K562 (cell line): ENCODE measurements at regions not wholly inside any gene's neighbourhood (a gene's known extent, or its start where the extent isn't known, plus 50 kb on each side); places are given as distances from the start of the nearest gene placed in this dataset.

ENCODE experiments used
- ATAC-seq: fragments of 200-7000 bp; cut with Tn5 transposase; 3 replicates; pipeline ENCODE4 v1.9.1; 2020; ENCODE audit warnings: moderate library complexity
- BruUV-seq: library from RNA; stranded (reverse); fragments of 400-500 nt; replicated peaks from 2 replicates; lab custom pipeline; 2021; lab: Mats Ljungman, UMichigan
- CTCF ChIA-PET: fragments of 300-600 bp; formaldehyde crosslinking; extraction: SDS; loops from one replicate; lab custom pipeline; 2021; ENCODE audit warnings: low intra/inter-chr PET ratio; lab: Yijun Ruan, JAX
- POLR2A ChIA-PET: fragments of 300-600, 350-650 bp; sonication (Branson Sonifier 250); formaldehyde crosslinking; extraction: SDS; loops from one replicate; lab custom pipeline; 2021; ENCODE audit warnings: antibody characterized with exemption, inconsistent platforms; lab: Yijun Ruan, JAX
- DNase-seq, 4 experiments: peaks; one replicate each; pipeline versions ENCODE4 v3.0.0 to v3.0.0-alpha.2; 2011 to 2018; ENCODE audit warnings: low spot score in 3 of 4, mixed read lengths in 3 of 4; ENCODE audit errors: extremely low read depth in 1 of 4
- FAIRE-seq: peaks from 2 replicates; lab custom pipeline; 2011; peaks lifted over from hg19 to GRCh38; lab: Jason Lieb, UNC
- H2AFZ ChIP-seq: 2 replicates; pipeline ENCODE4 v1.6.0; 2011; ENCODE audit warnings: low read depth, low read length, control low read depth, inconsistent platforms
- H3K27ac ChIP-seq: fragments of 200-600 bp; 3 replicates; pipeline ENCODE4 v1.8.0; 2011; ENCODE audit warnings: low read depth, mild to moderate bottlenecking, control low read depth, inconsistent platforms, low read length, moderate library complexity, mixed read lengths; ENCODE audit errors: extremely low read depth
- H3K27me3 ChIP-seq, 2 experiments: fragments of 300-600 bp in 1 of 2; 2 replicates in 1 of 2; 3 replicates in 1 of 2; pipeline versions ENCODE4 v1.6.0 to v1.8.0; 2011; ENCODE audit warnings: inconsistent platforms in 2 of 2, low read length in 2 of 2, mild to moderate bottlenecking in 1 of 2, mixed read lengths in 1 of 2, moderate library complexity in 1 of 2; ENCODE audit not compliant: control insufficient read depth in 2 of 2, insufficient read depth in 2 of 2
- H3K36me3 ChIP-seq: fragments of 300-600 bp; 3 replicates; pipeline ENCODE4 v1.8.0; 2011; ENCODE audit warnings: mild to moderate bottlenecking, low read length, inconsistent platforms; ENCODE audit not compliant: control insufficient read depth, insufficient read depth
- H3K4me1 ChIP-seq, 2 experiments: fragments of 200-600 bp in 1 of 2; replicated peaks in 1 of 2; 2 replicates in 1 of 2; 3 replicates in 1 of 2; pipeline versions ENCODE4 v1.5.1 to v1.8.0; 2011; ENCODE audit warnings: inconsistent platforms in 2 of 2, low read length in 2 of 2, mild to moderate bottlenecking in 1 of 2, mixed read lengths in 1 of 2, moderate library complexity in 1 of 2; ENCODE audit not compliant: control insufficient read depth in 2 of 2, insufficient read depth in 2 of 2
- H3K4me2 ChIP-seq: 2 replicates; pipeline ENCODE4 v1.6.1; 2011; ENCODE audit warnings: low read length, control low read depth, inconsistent platforms, mixed read lengths; ENCODE audit not compliant: insufficient read depth
- H3K4me3 ChIP-seq: fragments of 200-600 bp; sonication (generic), shearing (Covaris generic); 2 replicates; pipeline ENCODE4 v1.5.1; 2016; ENCODE audit warnings: control low read depth, inconsistent platforms
- H3K79me2 ChIP-seq: fragments of 200-600 bp; 3 replicates; pipeline ENCODE4 v1.8.0; 2011; ENCODE audit warnings: low read length, inconsistent platforms; ENCODE audit not compliant: control insufficient read depth, insufficient read depth
- H3K9ac ChIP-seq, 2 experiments: 2 replicates each; pipeline versions ENCODE4 v1.6.0 to v1.6.1; 2011; ENCODE audit warnings: low read depth in 2 of 2, low read length in 2 of 2, control low read depth in 1 of 2, inconsistent platforms in 1 of 2, mild to moderate bottlenecking in 1 of 2, mixed read lengths in 1 of 2; ENCODE audit not compliant: insufficient read depth in 1 of 2
- H3K9me1 ChIP-seq: one replicate; pipeline ENCODE4 v1.6.0; 2011; ENCODE audit warnings: inconsistent platforms, mild to moderate bottlenecking, low read length, moderate library complexity; ENCODE audit not compliant: control insufficient read depth, insufficient read depth
- H3K9me3 ChIP-seq: replicated peaks from 2 replicates; pipeline ENCODE4 v1.5.1; 2011; ENCODE audit warnings: low read depth, low read length, inconsistent platforms; ENCODE audit not compliant: control insufficient read depth, insufficient read depth
- H4K20me1 ChIP-seq: replicated peaks from 2 replicates; pipeline ENCODE4 v1.6.1; 2011; ENCODE audit warnings: low read length, inconsistent platforms, mixed read lengths; ENCODE audit not compliant: control insufficient read depth, insufficient read depth
- E2F3 ChIP-seq: fragments of 250-450 bp; sonication (Bioruptor Pico); IDR thresholded peaks from 2 replicates; pipeline ENCODE4 v1.4.0; 2020; ENCODE audit warnings: mild to moderate bottlenecking
- EP300 ChIP-seq: IDR thresholded peaks from 2 replicates; pipeline ENCODE4 v1.6.1; 2012; ENCODE audit warnings: low read length, improper control_type of control experiment
- ESRRB ChIP-seq: fragments of 250-450 bp; sonication (Bioruptor Pico); IDR thresholded peaks from 2 replicates; pipeline ENCODE4 v1.5.0; 2020; ENCODE audit warnings: mild to moderate bottlenecking, moderate library complexity, borderline replicate concordance
- HCFC1 ChIP-seq: IDR thresholded peaks from 2 replicates; pipeline ENCODE4 v1.6.1; 2012; ENCODE audit warnings: low read depth, low read length, improper control_type of control experiment
- HMGXB4 ChIP-seq: sonication (generic); formaldehyde crosslinking; IDR thresholded peaks from 2 replicates; pipeline ENCODE4 v1.8.1; 2023; ENCODE audit warnings: mild to moderate bottlenecking, missing genetic modification reagents
- NFYB ChIP-seq: IDR thresholded peaks from 2 replicates; pipeline ENCODE4 v1.6.1; 2011; ENCODE audit warnings: mild to moderate bottlenecking, moderate library complexity; ENCODE audit not compliant: insufficient read length; ENCODE audit errors: extremely low read depth
- RAD51 ChIP-seq: fragments of 450-650 bp; IDR thresholded peaks from 2 replicates; pipeline ENCODE4 v1.7.1; 2016; ENCODE audit warnings: low read depth, mild to moderate bottlenecking, borderline replicate concordance
- RCOR1 ChIP-seq, 2 experiments: IDR thresholded peaks; 2 replicates each; pipeline ENCODE4 v1.6.1; 2012; ENCODE audit warnings: low read depth in 2 of 2, low read length in 2 of 2, borderline replicate concordance in 1 of 2, improper control_type of control experiment in 1 of 2
- RNF2 ChIP-seq: sonication (generic); IDR thresholded peaks from 2 replicates; pipeline ENCODE4 v1.6.1; 2016
- RUNX1 ChIP-seq: sonication (generic); IDR thresholded peaks from 2 replicates; pipeline ENCODE4 v1.6.1; 2016; ENCODE audit warnings: antibody characterized with exemption, low read depth
- SIN3B ChIP-seq: fragments of 450-650 bp; IDR thresholded peaks from 2 replicates; pipeline ENCODE4 v1.6.1; 2017; ENCODE audit warnings: low read depth, mild to moderate bottlenecking, moderate library complexity
- in situ Hi-C: fragments of 300-500 bp; cut with MboI; formaldehyde crosslinking; loops from 4 replicates; pipeline ENCODE4 v1.15.0; 2018; ENCODE audit warnings: inconsistent platforms, mixed read lengths
- intact Hi-C: fragments of 100-400 bp; cut with micrococcal nuclease; formaldehyde crosslinking; loops from 2 replicates; pipeline ENCODE4 v1.14.2; 2022
- TF ChIP-seq, protein P1 (sequence below): sonication (generic); formaldehyde crosslinking; IDR thresholded peaks from 2 replicates; pipeline ENCODE4 v1.8.0; 2022; ENCODE audit warnings: missing genetic modification reagents, mild to moderate bottlenecking, borderline replicate concordance
- TF ChIP-seq, protein P2 (sequence below): fragments of 450-650 bp; formaldehyde crosslinking; IDR thresholded peaks from 2 replicates; pipeline ENCODE4 v1.4.0; 2020; ENCODE audit warnings: mild to moderate bottlenecking
- TF ChIP-seq, protein P3 (sequence below): sonication (generic); formaldehyde crosslinking; IDR thresholded peaks from 2 replicates; pipeline ENCODE4 v1.8.0; 2022; ENCODE audit warnings: mild to moderate bottlenecking, low read depth, missing genetic modification reagents

- intact Hi-C loops, result no loop called here
- H3K4me2 ChIP-seq, result no peak overlapping the region
- ChIA-PET CTCF (no interaction called here), POLR2A (no interaction called here)
- no peaks in the 10 kb centered on the region for H3K27me3 ChIP-seq
- no peaks in the 10 kb centered on the region for H3K4me1 ChIP-seq
- H3K9me1 ChIP-seq, result no peaks in the 10 kb centered on the region
- DNase-seq (no peak), FAIRE-seq (no peak), ATAC-seq (no peak)
- no peaks in the 10 kb centered on the region for H4K20me1 ChIP-seq
- TF ChIP-seq RCOR1 (IDR thresholded peaks at IDR 0.05; ENCODE audit: borderline replicate concordance in 1 of 2, low read depth in 2 of 2, low read length in 2 of 2) (no peak), EP300 (no peak), HMGXB4 (CRISPR knock-in tag) (no peak), E2F3 (CRISPR knock-in tag) (no peak), RAD51 (no peak), RUNX1 (no peak), RNF2 (no peak), HCFC1 (no peak), NFYB (no peak), ESRRB (CRISPR knock-in tag) (no peak), SIN3B (no peak)
- TF ChIP-seq, protein P1, sequence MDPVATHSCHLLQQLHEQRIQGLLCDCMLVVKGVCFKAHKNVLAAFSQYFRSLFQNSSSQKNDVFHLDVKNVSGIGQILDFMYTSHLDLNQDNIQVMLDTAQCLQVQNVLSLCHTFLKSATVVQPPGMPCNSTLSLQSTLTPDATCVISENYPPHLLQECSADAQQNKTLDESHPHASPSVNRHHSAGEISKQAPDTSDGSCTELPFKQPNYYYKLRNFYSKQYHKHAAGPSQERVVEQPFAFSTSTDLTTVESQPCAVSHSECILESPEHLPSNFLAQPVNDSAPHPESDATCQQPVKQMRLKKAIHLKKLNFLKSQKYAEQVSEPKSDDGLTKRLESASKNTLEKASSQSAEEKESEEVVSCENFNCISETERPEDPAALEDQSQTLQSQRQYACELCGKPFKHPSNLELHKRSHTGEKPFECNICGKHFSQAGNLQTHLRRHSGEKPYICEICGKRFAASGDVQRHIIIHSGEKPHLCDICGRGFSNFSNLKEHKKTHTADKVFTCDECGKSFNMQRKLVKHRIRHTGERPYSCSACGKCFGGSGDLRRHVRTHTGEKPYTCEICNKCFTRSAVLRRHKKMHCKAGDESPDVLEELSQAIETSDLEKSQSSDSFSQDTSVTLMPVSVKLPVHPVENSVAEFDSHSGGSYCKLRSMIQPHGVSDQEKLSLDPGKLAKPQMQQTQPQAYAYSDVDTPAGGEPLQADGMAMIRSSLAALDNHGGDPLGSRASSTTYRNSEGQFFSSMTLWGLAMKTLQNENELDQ (CRISPR knock-in tag), result no peak
- TF ChIP-seq, protein P2, sequence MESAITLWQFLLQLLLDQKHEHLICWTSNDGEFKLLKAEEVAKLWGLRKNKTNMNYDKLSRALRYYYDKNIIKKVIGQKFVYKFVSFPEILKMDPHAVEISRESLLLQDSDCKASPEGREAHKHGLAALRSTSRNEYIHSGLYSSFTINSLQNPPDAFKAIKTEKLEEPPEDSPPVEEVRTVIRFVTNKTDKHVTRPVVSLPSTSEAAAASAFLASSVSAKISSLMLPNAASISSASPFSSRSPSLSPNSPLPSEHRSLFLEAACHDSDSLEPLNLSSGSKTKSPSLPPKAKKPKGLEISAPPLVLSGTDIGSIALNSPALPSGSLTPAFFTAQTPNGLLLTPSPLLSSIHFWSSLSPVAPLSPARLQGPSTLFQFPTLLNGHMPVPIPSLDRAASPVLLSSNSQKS (CRISPR knock-in tag), result no peak
- TF ChIP-seq, protein P3, sequence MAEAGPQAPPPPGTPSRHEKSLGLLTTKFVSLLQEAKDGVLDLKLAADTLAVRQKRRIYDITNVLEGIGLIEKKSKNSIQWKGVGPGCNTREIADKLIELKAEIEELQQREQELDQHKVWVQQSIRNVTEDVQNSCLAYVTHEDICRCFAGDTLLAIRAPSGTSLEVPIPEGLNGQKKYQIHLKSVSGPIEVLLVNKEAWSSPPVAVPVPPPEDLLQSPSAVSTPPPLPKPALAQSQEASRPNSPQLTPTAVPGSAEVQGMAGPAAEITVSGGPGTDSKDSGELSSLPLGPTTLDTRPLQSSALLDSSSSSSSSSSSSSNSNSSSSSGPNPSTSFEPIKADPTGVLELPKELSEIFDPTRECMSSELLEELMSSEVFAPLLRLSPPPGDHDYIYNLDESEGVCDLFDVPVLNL (CRISPR knock-in tag), result no peak
- no peak overlapping the region for H2AFZ ChIP-seq
- BruUV-seq, result no TSS peak
- no peak overlapping the region for H3K9ac ChIP-seq
- H3K36me3 ChIP-seq, result no peaks in the 10 kb centered on the region
- H3K27ac ChIP-seq, result no peak overlapping the region
- no peaks in the 10 kb centered on the region for H3K79me2 ChIP-seq
- H3K9me3 ChIP-seq, result no peaks in the 10 kb centered on the region
- H3K4me3 ChIP-seq, result no peak overlapping the region
- in situ Hi-C loops, result no loop called here
These were observed 1372.6 kb downstream of the CDH11 start for GRCh38 chr16:63749276-63749675.
